ENCODE measurements at regions not wholly inside any gene's neighbourhood (a gene's known extent, or its start where the extent isn't known, plus 50 kb on each side); places are given as distances from the start of the nearest gene placed in this dataset.

DNA sequence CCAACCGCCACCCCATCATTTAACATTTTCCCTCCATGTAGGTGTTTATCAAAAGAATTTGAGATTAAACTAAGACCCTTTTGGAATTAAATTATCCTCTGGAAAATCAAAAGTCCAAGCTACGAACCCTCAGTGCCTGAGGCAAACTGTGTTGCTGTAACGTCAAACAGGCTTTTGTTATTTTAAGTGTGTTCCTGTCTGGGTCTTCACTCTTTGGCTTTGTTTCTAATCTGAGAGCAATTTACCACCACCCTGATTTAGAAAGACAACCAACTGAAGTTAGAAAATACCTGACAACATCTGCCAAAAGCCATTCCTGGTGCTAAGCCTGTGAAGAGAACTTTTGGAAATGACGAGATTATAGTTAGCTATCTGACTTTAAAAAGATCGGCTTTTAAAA is 199.9 kb downstream of the DIRAS2 start:
- DNase-seq = no peak

DNA sequence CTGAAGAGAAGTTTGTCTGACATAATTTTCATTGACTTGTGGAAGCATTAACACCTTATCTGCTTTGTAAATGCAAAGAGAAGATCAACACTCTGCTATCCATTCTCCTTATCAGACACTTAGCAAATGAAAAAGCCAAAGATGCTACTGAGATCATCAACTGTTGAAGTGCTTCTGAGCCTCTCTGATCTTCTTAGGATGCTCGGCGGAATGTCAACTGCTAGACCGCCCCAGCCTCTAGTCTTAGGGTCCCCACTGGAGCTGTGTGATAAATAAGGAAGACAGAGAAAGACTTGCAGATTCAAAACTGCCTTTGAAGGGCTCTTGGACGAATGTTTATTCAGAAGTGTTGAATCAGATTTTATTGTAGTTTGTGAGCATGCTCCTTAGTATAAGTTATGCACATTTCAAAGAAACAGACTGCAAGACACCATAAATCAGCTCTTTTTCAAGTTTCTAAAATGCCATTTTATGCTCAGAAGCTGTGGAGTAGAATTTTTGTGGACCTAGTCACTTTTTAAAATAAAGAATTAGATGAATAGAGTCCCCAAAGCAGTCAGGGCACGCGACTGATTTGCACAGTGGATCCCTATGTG is 197.9 kb downstream of the DIRAS2 start:
- DNase-seq = no peak

DNA sequence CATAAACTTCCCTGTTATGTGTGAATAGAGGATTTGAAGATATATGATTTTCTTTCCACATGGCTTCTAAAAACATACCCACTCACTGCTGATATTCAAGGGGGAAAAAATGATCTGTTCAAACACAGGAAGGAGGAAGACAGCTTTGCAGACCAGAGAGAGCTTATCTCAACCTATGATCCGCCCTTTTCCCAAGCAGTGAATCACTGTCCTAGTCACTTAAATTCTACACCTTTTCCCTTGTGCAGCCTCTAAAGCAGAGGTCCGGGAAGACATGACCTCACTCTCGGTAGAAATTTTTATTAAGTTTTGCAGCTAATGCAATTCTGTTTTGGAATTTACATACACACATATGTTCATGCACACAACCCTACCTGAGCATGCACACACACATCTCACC is 197.2 kb downstream of the DIRAS2 start:
- no peak for DNase-seq

DNA sequence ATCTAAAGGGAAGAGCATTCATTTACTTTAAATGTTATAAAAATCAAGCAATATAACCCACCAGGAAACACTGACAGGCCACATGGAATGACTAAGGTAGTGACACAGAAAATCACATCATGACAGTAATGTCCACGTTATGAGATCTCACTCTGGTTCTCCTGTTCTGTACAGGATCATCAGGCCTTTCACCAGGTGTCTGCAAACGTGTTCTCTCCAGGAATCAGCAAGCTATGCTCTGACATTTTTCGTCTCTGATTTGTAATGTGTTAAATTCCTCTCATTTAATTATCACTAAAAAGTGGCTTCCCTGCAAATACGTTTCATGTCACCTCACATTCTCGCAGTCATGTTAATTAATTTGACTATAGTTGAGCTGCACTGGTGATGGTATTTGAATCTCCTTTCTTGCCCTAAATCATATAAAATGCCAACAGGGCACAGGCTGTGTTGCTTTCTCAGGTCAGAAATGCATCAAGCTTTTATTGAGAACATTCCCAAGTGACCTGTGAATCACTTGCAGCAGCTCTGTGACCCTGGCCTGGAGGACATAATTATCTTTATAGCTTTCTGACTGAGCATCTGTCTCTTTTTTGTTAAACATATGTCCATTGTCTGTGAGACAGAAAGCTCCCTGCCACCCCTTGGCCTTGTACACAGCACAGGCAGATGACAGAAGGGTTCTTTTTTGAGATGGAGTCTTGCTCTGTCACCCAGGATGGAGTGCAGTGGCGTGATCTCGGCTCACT is 196.2 kb downstream of the DIRAS2 start:
- no peak for DNase-seq

DNA sequence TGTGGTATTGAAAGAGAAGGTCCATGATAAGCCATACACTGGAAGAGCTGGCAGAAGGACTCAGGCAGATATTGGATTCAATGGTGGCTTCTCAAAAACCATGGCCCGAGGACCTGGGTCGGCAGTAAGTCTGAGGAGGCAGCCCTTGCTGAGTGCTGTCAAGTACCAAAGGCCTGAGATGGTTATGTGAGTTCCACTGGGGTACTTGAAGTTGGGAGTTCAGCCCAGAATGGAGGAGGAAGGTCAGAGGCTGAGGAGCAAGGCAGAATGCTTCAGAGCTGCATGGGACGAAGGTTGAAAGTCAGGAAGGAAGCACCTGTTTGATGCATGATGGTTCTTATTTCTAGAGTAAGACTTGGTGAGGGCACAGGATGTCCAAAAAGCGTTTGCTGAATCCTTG is 194.9 kb downstream of the DIRAS2 start:
- no peak for DNase-seq

DNA sequence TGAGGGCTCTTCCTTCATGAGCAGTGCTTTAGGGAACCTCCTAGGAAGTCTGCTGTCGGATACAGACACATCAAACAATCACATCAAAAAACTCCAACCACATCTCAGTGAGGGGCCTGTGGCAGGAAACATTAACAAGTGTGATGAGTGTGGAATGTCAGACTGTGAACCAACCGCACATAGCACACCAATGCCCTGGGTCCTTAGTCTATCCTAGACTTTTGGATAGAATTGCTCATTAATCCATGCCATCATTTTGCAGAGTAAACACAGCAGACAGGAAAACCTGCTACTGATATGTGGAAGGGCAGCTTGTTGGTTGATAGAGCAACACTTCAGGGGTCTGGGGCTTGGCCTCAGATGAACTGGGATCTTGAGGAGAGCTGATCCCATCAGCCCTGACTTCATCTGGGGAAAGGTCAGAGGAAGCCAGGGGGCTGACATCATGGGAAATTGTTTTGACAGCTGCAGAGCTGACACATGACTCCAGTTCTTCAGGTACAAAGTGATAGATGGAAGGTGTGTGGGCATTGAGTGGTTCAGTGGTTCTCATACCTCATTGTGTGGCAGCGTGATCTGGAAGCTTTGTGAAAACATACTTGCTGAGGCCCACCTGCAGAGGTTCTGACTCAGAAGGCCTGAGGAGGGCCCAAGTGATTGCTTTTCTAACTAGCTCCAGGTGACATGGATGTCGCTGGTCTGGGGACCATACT is 193.3 kb downstream of the DIRAS2 start:
- DNase-seq = no peak

DNA sequence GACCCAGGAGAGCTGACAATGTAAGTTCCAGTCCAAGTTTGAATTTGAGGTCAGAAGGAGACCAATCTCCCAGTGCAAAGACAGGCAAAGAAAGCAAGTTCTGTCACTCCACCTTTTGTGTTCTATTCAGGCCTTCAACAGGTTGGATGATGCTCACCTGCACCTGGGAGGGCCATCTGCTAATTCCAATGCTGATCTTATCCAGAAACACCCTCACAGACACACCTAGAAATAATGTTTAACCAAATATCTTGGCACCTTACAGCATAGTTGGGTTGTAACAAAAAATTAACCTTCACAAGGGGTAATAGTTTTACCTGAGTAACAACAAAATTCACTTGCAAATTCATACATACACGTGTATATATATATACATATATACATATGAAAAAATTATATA is 190.8 kb downstream of the DIRAS2 start:
- no peak for DNase-seq

DNA sequence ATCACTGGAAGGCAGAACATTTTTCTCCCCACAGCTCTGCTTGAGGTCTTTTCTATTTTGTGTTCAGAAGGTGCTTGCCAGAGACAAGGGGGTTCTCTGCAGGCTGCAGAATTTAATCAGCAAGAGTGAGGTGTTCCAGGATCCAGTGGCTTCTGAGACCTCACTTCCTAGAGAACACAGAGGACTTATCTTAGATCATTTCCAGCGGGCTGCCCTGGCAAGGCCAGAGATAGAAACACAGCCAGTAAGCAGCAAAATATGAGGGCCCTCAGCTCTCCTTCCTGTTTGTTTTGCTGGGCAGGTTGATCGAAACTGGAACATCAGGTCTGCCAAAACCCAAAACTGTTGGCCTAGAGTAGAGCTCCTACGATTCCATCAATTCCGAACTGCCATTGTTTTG is 187.3 kb downstream of the DIRAS2 start:
- no peak for DNase-seq

DNA sequence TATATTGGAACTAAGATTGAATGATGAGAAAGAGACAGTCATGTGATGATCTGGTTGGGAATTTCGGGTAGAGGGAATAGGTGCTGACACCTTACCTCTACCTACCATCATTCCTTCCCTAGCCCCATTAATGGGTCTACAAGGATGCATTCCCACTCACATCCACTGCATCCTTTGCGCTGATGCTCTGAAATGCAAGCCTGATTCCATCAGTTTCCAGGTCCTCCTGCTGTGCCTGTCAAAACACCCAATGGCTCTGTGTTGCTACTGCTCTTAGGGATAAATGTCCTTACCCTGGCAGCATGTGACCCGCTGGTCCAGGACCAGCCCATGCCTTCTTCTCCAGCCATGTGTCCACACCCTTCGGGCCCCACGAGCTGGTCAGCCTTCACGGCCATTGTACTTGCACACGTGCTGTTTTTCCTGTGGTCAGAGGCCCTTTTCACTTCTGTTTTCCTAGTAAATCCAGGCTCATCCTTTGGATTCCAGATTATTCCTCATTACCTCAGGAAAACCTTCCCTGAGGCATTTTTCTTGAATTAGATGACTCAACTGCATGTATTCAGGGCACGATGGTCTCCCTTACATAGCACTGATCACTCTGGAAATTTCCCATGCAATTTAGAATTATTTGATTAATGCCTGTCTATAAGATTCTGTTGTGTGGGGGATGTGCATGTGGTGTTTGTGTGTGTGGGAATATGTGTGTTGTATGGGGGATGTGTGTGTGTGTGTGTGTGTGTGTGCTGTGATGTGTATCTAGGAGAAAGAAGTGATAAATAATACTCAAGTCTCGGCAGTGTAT is 185.0 kb downstream of the DIRAS2 start:
- DNase-seq = no peak

DNA sequence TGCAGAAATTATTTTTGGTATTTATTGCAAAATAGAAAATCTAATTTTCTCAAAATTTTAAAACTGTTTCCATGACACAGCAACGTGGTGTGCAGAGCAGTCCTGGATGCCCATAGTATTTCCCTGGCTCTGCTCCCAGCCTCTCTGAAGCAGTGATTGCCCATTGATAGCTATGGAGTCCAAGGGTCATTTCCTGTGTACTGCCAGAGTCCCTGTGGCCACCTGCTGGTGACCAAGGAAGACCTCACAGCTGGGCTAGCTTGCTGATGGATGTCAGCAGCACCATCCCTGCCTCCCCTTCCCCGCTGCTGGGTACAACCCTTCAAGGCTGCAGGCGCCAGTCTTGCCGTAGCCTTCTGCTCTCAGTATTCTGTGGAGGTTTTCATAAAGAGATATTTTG is 184.1 kb downstream of the DIRAS2 start:
- no peak for DNase-seq

DNA sequence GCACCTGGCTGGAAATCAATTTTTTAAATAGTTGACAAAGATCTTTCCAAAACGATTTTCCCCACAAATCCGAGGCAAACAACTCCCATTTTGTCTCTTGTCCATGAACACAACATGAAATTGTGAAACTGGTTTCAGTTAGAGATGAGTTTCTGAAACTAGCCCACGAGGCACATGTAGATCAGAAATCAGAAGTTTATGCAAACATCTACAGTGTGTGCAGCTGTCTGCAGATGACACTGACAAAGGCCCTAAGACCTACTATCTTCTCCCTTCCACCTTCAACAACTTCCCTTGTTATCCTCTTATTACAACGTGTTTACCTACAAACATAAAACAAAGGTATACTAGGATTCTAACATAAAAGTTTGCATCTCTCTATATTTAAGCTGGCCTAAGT is 183.3 kb downstream of the DIRAS2 start:
- no peak for DNase-seq

DNA sequence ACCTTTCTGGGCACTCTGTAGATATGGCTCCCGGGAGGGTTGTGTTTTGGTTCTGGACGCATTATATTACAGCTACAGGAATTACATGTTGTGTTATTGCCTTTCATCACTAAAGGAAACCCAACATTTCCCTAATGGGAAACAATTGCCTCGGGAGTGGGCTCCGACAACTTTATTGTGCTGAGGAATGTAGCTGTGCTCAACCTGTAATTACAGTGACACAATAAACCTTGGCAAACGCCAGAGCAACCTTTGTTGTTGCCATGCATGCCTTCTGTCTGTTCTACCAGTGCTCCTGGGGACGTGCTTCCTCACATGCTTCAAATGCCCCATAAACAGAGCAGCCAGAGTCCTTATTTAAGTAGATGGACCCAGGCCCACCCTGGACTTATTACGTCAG is 182.4 kb downstream of the DIRAS2 start:
- DNase-seq = no peak

DNA sequence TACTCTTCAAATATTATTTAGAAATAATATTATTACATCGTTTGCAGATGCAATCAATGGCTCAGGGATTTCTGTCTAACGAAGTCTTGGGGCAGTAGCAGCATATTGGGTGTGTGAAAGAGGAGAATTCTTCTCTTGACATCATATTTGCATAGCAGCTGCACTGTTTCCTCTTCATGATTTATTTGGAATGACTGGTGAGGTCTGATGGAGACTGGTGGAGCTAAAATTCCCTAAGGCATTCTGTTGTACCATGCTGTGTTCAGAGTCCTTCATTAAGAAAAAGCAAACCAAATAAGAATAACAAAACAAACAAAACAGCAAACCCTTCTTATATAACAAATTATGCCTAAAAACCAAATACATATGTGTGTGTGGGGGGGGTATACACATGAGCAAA is 177.6 kb downstream of the DIRAS2 start:
- no peak for DNase-seq

DNA sequence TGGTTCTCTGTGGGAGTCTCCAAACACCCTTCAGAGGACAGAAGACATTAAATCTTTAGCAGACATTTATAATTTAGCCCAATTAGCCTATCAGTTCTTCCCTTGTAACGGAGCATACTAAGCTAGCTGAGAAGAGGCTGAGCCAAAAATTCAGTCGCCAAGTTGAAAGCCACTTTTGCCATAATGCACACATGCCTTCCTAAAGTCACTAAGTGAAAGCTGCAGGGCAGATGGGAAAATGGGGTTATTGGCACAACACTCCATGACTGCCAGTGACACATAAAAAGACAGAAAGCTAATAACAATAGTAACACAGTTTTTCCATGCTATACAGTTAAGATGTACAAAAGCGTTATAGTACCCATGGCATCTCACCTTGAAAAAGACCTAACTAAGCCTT is 176.2 kb downstream of the DIRAS2 start:
- no peak for DNase-seq

DNA sequence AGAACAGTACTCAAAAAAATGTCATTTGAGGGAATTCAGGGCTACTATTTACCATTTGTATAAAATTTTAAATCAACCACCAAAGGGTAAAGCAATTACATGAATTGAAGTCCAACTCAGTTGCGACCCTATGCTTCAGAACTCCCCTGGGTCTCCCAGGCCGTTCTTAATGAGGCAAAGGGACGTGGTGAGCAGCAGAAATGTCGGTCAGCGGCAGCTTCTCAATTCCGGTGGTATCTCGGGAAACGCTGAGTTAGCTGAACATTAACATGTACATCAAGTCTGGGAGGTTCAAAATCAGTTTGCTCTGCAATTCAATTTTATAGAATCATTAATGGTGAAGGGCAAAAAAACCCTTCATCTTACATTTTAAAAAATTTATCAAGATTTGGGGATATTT is 173.2 kb downstream of the DIRAS2 start:
- DNase-seq = no peak

DNA sequence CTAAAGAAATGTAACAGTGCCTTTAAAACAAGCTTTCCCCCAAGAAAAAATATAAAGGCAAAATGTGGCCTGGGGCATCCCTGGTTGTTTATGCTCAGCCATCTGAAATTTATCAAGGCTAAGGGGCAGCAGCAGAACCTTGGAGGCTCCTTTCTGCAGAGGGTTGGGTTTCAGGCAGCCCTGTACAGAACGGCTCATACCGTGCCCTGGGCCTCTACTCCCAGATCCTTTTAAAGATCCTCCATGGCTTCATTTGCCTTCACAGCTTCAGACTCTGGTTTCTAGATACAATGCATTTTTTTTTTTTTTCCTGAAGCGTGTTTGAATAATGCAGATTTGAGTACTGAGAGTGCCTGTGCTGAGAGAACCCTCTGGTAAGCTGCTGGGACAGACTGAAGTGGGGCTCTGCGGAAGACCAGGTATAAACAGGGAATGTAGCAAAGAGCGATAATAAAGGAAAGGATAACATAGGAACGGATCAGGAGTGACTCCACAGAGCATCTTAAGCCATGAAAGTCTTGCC is 172.7 kb downstream of the DIRAS2 start:
- no peak for DNase-seq

DNA sequence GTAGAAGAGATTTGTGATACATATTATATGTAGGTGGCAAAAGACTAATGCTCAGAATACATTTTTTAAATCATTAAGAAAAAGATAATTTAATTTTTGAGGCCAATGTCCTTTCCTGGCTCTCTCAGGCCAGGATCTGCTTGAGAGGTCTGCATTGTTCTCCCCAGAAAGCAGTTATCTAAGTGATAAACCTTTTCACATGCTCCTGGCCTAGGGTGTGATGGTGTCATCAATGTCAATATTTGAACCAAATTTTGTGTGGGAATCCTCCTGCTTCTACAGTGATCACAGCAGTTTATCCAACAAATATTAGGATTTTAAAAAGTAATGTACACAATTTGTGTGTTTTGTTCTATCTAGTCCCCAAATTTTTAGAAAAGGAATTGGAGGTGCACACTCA is 166.6 kb downstream of the DIRAS2 start:
- DNase-seq = no peak

DNA sequence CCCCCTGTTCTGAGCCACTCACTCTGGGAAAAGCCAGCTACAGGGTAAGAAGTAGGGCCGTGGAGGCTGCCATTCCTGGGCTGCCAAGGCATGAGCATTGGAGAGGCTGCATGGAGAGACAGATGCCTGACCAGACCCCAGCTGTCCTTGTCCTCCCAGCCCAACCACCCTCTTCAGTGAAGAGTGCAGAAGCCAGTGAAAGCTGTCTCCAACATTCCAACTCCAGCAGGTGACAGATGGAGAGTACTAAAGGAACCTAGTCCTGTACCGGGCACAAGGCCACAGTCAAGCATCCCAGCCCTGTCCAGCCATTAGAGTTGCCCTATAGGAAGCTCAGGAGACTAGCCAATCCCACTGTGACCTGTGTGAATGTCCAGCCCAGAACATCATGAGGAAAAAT is 165.1 kb downstream of the DIRAS2 start:
- no peak for DNase-seq

DNA sequence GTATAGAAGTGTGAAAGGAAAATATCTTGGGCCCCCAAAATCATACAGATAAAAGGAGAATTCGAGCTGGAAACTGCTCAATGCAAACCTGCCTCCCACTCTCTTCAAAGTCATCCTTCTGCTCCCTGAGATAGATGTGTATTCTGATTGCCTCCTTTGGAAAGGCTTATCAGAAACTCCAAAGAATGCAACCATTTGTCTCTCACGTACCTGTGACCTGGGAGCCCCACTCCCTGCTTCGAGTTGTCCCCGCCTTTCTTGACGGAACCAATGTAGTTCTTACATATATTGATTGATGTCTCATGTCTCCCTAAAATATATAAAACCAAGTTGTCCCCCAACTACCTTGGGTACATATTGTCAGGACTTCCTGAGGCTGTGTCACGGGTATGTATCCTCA is 163.8 kb downstream of the DIRAS2 start:
- DNase-seq = no peak

DNA sequence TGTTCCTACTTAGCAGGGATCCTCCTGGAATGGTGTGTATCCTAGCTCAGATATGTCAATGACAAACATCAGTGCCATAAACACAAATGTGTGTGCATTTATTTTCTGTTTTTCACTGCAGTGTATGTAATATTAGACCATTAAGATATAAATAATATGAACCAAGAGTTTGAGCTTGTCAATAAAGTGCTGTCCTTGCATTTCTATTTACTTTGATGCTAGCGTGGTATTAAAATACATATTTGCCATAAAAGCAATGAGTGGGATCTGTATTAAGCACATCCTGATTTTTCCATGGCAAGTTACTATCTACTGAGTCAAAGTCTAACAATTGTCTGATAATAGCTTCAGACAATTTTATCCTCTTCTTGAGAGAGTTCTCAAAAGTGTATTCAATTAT is 157.6 kb downstream of the DIRAS2 start:
- DNase-seq = no peak

DNA sequence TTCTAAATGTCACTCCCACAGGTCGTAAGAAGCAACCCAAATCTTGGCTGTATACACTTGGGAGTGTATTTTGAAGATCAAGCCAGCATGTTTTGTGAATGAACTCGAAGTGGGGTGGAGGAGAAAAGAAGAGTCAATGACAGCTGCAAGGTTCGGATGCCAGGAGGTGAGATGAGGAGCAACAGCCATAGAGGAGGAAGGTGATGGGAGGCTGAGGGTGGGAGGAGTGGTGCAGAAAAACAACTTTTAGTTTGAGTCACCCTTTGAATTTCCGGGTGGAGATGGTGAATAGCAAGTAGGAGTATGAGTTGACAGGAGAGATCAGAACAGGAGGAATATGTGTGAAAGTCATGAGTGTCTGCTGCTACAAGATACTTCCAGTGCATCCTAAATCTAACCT is 153.6 kb downstream of the DIRAS2 start:
- DNase-seq = no peak

DNA sequence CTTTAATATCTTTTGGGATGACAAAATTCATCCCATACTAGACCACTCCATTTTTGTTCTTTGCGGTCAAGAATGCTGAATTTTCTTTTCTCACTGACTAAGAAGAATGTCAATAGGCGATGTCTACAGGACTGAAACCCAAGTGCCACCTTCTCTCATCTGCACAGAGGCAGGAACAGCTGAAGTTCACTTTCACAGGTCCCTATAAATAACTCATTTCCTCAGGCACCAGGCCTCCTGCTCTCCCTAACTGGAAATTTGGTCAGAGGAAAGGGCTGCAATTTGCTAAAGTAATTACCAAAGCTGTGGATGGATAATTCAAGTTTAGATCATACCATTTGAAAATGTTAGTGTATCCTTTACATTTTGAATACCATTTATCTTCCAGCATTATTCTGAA is 142.9 kb downstream of the DIRAS2 start:
- no peak for DNase-seq

All from hypothalamus (tissue), 51 donors.